Chondrocyte (in vitro differentiated cells): ENCODE measurements at regions not wholly inside any gene's neighbourhood (a gene's known extent, or its start where the extent isn't known, plus 50 kb on each side); places are given as distances from the start of the nearest gene placed in this dataset.

Source experiments
- DNase-seq: peaks from one replicate; pipeline ENCODE4 v3.0.0; 2021; ENCODE audit warnings: mixed read lengths, low spot score
- H3K27ac Mint-ChIP-seq: one replicate; pipeline ENCODE4 v1.8.0; 2021; ENCODE audit warnings: mild to moderate bottlenecking, moderate library complexity, mixed read lengths; ENCODE audit not compliant: unreplicated experiment
- H3K27me3 Mint-ChIP-seq: 2 replicates; pipeline ENCODE4 v1.8.0; 2021; ENCODE audit warnings: low read depth, mixed read lengths
- H3K36me3 Mint-ChIP-seq: 2 replicates; pipeline ENCODE4 v1.8.0; 2021; ENCODE audit warnings: low read depth, mixed read lengths
- H3K4me1 Mint-ChIP-seq: 2 replicates; pipeline ENCODE4 v1.8.0; 2021; ENCODE audit warnings: low read depth, mild to moderate bottlenecking, mixed read lengths
- H3K4me3 Mint-ChIP-seq: one replicate; pipeline ENCODE4 v1.8.0; 2021; ENCODE audit warnings: mild to moderate bottlenecking, moderate library complexity, mixed read lengths; ENCODE audit not compliant: unreplicated experiment
- H3K9me3 Mint-ChIP-seq: 2 replicates; pipeline ENCODE4 v1.8.0; 2021; ENCODE audit warnings: low read depth, mixed read lengths
- CTCF ChIP-seq: fragments of 200-600 bp; sonication (generic); IDR thresholded peaks from 2 replicates; pipeline ENCODE4 v1.5.0; 2021; ENCODE audit warnings: antibody characterized with exemption, mild to moderate bottlenecking, moderate library complexity

- no peaks in the 10 kb centered on the region for H3K36me3 Mint-ChIP-seq
- H3K27me3 Mint-ChIP-seq = no peaks in the 10 kb centered on the region
- H3K4me3 Mint-ChIP-seq = no peak overlapping the region
- DNase-seq = no peak
- no peaks in the 10 kb centered on the region for H3K4me1 Mint-ChIP-seq
- H3K9me3 Mint-ChIP-seq = peaks cover 10% of the 10 kb centered on the region
- no peak overlapping the region for H3K27ac Mint-ChIP-seq
- TF ChIP-seq CTCF = no peak
These were observed 824.5 kb upstream of the HTR2C start for GRCh38 chrX:113759422-113759821.

GRCh38 chrX:113747274-113747973 is 836.5 kb upstream of the HTR2C start:
- H3K27me3 Mint-ChIP-seq = no peaks in the 10 kb centered on the region

DNA sequence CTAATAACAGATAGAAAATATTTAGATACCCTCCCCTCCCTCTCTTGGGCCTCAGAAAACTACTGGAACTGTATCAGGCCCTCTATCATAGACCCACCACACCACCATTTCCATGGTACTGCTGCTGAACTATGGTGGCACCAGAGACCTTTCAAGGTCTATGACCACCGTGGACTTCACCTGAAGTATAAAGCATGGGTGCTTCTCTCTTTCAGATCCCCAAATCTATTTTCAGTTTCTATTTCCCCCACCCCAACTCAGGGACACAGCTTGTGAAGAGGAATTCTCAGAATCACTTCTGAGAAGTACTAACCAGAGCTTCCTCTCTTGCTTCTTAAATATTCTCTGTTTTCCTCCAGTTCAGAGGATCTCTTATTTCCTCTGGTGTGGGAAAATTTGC is 840.8 kb upstream of the HTR2C start:
- Mint-ChIP-seq H3K4me1 (no peaks in the 10 kb centered on the region), H3K36me3 (no peaks in the 10 kb centered on the region), H3K4me3 (no peak overlapping the region), H3K27me3 (no peaks in the 10 kb centered on the region), H3K9me3 (no peaks in the 10 kb centered on the region), H3K27ac (no peak overlapping the region)
- TF ChIP-seq CTCF = no peak
- DNase-seq = no peak

More at GRCh38 chrX:113747274-113747973, 836.5 kb upstream of the HTR2C start:
- Mint-ChIP-seq H3K4me1 (no peaks in the 10 kb centered on the region), H3K9me3 (peaks cover 3% of the 10 kb centered on the region), H3K27ac (no peak overlapping the region), H3K36me3 (no peaks in the 10 kb centered on the region), H3K4me3 (no peak overlapping the region)
- no peak for TF ChIP-seq CTCF
- no peak for DNase-seq

DNA sequence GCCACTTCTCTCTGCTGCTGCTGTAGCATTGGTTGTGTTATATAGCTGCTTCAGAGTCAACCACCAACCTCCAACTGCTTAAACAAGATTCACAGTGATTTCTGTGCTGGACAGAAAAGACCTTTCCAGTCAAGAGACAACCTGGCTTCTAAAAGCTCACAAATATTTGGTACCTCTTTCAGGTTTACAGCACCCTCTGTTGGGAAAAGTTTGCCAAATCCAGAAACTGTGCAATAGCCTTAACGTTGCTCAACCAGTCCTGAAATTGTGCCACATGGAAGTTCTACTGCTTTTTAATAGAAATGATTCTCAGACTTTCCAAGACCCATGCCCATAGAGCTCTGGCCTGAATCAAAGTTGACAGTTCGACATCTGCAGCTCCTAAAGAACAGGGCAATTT is 842.1 kb upstream of the HTR2C start:
- no peaks in the 10 kb centered on the region for H3K27me3 Mint-ChIP-seq
- no peaks in the 10 kb centered on the region for H3K36me3 Mint-ChIP-seq
- H3K4me1 Mint-ChIP-seq = no peaks in the 10 kb centered on the region
- no peak overlapping the region for H3K4me3 Mint-ChIP-seq
- no peak overlapping the region for H3K27ac Mint-ChIP-seq
- no peaks in the 10 kb centered on the region for H3K9me3 Mint-ChIP-seq
- no peak for DNase-seq
- TF ChIP-seq CTCF = peak; percentile 69

DNA sequence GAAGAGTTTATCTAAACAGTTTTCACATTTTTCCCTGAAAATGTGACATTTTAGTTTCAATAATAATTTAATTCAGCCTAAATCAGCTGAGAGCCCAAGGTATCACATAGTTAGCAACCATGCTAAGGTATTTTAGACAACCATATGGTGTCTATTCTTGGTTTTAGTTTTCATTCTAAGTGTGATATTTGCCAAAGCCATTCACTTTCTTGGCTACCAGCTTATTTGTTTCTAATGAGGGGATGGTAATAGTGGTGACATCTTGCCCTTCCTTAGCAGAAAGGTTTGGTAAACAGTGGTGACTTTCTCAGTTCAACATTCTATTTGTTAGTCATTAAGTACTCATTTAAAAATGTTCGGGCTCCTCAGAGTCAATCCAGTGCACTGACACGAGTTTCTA is 854.9 kb upstream of the HTR2C start:
- Mint-ChIP-seq H3K4me1 (no peaks in the 10 kb centered on the region), H3K36me3 (no peaks in the 10 kb centered on the region), H3K27ac (no peak overlapping the region), H3K9me3 (peaks cover 22% of the 10 kb centered on the region), H3K27me3 (no peaks in the 10 kb centered on the region), H3K4me3 (no peak overlapping the region)
- no peak for DNase-seq
- TF ChIP-seq CTCF = no peak
